ENCODE measurements at regions not wholly inside any gene's neighbourhood (a gene's known extent, or its start where the extent isn't known, plus 50 kb on each side); places are given as distances from the start of the nearest gene placed in this dataset.

DNA sequence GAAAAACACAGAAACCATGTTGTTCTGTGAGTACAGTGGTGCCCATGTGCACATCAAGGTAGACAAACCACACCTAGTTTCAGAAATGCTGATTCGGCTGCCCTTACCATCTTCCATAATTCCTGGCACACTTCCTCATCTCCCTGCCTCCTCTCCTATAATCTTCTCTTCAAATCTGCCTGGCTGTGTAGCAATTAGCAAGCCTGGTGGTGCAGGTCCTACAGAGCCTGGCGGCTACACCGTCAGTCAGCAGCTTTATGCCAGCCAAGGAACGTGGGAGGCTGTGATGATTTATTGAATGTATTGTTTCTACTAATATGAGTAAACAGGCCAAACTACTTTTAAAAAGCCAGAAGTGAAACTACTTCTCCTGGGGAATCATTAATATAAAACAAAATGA lies 106.8 kb downstream of the SEMA6D start:
- no peak for DNase-seq

DNA sequence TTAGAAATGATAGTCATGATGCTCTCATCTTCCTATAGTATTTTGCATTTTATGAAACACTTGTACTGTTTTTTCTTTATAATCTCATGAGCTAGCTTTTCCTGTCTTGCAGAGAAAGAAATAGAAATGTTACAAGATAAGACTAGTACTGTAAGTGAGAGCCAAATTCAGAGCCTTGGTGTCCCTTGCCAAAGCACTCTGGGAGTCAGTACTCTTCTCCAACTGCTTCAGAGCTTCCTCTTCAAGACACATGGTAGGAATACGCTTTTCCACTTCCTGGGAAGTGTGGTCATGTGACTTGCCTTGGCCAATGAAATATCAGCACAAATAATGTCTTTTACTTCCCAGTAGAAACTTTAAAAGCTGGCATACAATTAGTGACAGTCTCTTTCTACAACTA lies 112.4 kb downstream of the SEMA6D start:
- DNase-seq: no peak

DNA sequence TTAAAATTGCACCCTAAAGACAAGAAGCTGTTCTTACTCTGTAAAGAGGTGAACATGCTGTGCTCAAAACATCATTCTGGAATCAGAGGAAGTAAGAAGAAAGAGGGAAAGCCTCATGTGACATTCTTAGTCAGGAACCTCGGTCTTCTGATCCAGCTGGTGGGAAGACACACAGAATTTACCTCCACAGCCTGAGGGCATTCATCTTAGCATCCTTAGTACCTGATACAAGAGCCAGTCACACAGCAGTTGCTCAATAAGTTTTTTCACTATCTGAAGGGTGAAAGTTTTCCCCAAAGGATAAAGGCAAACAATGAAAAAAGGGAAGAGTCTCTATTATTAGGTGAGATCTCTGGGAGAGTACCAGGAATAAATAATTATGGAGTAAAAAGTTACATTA lies 116.8 kb downstream of the SEMA6D start:
- DNase-seq: no peak

DNA sequence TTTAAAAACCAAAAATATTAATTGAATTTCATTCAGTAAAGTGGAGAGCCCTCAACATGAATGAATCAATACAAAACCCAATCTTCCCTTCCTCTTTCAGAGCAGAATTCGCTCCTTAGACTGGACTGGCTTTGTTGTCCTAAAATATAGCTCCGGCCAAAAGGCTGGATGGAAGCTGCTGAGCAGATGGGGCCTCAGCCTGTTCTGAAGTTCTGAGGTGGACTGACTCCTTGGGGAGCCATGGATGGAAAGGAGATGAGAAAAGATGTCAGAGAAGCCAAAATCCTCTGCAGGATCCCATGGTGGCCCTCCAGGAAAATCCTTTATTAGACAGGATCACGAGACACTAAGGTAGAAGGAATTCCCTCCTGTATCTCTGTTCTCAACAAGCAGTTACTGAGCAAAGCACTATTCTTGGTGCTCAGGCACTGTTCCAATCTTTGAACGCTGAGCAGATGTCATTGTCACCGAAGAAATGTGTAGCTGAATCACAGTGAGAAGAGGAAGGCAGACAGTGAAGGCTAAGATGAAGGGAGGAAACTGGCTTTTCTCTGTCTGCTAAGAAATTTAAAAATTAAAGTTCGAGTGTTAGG lies 122.0 kb downstream of the SEMA6D start:
- DNase-seq: no peak

DNA sequence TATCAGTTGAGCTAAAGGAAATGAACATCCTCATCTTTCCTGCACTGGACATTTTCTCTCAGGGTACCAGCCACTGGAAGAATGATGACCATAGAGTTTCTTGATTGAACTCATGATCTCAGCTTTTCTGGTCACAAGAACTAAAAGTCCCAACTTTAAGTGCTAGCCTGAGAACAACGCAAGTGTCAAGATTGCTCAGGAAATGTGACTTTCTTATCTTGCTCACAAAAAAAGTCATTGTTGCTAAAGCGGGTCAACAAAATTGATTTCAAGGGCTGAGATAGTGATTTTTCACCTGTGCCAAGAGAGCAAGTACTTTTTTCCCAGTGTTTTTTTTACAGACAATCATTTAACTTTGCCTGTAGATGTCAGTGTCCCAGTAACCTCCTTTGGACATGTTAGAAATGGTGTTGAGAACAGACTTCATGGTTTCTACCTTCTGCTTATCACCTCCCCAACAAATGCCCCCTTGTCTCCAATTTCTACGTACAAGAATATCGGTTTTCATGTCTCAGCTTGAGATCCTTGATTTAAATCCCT lies 125.9 kb downstream of the SEMA6D start:
- no peak for DNase-seq

DNA sequence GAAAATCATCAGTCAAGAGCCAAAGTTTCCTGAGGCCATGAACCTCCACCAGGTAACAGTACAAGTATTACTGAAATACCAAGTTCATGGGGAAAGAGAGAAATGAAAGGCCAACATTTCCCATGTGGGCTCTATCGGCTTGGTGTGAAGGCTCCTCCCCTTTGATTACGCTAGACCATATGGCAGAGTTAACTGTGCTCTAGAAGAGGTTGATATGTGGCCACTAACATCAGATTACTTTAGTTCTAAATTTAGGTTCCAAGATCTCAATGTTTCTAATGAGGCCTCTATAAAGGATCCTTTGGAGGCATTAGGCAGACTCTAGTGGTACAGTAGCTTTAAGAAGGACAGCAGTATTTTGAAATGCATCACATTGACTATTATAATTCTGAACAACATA lies 127.1 kb downstream of the SEMA6D start:
- no peak for DNase-seq

DNA sequence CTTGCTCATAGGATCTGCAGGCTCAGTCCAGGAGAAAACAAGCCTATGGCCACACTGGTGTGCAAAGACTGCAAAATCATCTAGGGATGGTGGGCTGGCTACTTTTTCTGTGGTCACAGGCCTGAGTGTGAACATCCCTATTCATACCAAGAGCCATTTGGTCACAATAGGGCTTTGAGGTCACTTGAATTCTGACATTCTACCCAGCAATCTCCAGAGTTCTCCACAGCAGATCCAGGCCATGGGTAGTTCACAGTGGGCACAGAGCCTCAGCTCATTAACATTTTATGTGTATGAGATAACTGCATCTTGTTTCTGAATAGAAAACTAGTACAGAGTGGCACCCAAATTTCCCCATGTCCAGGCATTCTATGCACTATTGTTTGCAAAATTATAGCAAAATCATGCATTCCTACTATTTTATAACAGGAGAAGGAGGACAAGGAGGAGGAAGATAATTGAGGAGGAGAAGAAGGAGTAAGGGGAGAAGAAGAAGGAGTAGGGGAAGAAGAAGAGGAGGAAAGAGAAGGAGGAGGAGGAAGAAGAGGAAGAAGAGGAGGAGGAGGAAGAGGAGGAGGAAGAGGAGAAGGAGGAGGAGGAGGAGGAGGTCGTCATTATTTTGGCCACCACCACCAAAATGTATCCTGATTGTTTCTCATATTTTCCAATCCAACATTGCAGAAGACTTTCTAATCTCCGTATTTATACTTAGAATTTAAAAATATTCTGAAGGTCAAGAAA lies 129.0 kb downstream of the SEMA6D start:
- DNase-seq: peak in 17 of 51 donors; percentile 3 to 77 (median 22)

DNA sequence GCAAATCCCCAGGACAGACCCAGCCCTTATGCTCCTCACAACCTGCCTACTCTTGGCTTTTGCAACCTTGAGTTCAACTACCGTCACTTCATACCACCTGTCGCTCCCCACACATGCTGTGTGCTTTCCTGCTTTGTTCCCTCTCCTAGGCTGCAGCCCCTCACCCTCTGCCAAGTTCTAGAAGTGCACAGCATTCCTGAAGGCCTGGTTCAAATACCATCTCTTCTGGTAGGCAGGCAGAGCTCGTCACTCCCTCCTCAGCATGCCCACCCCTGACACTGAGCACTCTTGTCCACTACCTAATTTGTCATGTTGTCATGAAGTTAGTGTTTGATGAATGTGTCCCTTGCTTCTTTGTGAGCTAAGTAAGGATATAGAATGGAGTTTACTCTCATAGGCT lies 129.6 kb downstream of the SEMA6D start:
- DNase-seq: peak in 2 of 51 donors; percentile 2 to 29

DNA sequence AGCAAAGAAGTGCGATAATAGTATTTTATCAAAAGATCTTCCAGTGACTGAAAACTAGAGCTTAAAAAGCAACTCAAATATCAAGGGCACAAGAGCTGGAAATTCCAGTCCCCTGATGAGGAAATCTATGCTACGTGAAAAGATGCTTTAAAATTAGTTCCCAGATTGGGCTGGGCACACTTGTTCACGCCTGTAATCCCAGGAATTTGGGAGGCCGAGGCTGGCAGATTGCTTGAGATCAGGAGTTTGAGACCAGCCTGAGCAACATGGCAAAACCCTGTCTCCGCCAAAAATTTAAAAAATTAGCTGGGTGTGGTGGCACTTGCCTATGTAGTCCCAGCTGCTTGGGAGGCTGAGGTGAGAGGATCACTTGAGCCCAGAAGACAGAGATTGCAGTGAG lies 138.8 kb downstream of the SEMA6D start:
- DNase-seq: no peak

DNA sequence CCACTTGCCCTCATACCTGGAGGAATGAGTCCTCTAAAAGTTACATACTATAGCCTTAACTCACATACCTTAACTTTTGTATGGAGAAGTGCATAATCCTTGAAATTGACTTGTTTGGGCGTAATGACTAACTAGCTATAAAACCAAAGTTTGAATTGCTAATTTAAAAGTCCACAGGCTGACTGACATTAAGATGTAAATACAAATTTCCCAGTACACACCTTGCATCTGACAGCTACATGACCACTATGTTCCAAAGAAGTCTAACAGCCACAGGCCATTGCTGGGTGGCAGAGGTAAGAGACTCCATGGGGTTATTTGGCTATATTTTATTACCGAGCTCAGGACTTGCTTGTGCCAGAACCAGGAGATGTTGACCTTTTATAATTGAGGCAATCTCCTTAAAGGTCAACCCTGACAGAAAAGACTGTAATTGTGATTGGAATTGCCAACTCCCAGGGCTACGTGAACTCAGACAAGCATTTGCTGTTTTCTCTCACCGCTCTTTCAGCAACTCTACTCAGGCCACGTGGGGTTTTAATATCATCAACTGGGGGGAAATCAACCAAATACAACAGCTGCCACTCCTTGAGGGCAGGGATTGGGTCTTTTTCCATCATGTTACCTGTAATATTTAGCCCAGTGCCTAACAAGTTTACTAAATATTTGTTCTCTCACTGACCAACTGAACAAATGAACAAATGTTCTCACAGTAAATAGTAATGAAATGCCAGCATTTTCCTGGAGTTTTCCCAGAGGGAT lies 139.9 kb downstream of the SEMA6D start:
- no peak for DNase-seq

DNA sequence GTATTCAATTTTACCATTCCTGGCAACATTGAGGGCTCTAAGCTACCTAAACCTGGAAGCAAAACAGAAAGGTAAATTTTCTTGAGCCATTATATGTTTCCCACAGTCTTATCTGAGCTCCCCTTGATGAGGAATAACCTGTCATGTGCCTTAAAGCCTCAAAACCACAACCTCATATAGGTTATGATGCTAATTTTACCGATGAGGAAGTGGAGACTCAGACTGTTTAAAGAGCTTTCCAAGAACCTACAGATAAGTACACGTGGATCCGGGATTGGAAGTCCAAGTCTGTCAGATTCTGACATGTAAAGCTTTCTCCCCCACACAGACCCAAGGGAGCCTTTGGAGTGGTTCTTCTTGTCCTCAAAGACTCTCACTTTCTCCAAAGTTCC lies 140.5 kb downstream of the SEMA6D start:
- DNase-seq: no peak

DNA sequence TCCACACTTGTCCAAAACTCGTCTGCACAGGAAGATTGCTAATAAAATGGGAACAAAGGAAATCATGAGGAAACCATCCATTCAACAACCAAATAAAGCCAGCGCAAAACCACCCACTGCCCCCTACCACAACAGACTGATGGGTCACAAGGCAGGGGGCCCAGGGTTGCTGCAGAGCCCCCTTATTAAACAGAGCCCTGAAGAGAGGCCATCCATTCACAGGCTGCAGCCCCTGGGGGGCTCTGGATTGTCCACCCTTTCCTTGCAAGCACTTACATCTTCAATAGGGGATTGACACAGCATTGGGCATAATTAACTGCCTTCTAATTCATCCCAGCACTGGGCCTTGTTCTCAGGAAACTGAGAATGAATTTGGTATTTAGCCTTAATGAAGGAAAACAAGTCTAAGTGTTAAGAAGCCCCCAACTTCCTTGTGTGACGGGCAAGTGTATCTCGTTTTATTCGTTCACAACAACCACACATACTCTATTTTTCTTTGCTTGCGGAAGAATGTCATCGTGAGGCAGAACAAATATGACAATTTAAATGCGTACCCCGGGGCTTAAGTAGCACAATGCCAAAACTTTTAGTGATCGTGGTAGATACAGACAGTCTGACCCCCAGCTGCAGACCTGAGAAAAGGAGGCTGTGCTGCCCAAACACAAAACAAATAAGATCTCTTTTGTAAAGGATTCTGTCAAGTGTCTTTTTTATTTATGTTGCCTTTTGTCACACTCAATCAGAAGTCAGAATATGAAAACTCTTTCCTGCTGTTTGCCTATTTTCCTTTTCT lies 144.0 kb downstream of the SEMA6D start:
- DNase-seq: no peak

DNA sequence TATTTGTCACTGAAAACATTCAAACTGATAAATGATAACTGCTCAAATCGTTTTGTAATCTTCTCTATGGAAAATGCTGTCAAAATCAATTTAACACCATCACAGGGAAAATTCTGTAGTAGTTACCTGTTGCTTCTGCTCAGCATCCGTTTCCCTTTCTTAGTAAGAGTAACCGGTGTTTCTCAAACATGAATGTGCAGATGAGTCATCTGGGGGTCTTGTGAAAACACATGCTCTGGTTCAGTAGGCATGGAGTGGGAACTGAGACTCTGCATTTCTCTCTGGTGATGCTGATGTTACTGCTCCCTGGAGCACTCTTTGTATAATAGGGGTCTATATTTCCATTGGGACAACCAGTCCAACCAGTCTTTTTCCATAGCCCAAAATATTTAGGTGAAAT lies 145.1 kb downstream of the SEMA6D start:
- DNase-seq: no peak

DNA sequence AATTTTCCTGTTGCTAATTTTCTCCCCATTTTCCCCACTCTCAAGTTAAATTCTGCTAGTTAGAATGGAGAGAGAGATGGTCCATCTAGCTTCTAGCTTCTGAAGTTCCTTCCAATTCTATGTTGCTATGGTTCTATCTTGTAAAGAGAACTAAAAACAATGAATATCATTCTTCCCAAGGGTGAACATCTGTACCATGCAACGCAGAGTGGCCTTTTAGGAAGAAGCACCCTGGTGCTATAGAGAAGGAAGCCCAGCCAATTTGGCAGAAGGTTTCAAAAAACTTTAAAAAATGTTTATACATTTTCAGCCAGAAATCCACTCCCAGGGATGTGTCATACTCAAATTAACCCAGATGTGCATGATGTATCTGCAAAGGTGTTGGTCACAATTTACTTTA lies 149.1 kb downstream of the SEMA6D start:
- no peak for DNase-seq

DNA sequence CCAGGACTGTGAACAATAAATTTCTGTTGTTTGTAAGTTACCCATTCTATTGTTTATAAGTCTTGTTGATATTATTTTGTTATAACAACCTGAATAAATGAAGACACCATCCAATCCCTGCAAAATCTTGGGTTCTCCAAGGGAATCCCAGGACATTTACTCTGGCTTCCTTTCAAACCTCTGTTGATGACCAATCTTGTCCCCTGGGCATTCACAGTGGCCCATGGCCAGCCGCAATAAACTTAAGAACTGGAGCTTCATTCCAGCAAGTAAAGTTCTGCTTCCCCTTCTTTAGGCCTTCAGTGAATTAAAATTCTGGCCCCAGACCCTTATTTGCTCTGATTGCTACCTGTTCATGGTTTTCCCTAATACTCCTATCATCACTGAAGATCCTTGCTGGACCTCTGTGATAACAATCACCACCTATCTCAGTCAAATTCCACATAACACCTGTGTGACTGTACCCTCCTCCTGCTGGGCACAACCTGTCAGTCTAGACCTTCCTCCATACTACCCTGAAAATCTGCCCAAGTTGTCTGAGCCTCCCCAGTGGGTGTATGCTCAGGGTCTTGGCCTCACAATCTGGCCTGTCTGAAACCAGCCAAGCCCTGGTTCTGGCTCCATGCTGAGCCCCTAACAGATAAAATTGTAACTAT lies 153.1 kb downstream of the SEMA6D start:
- DNase-seq: no peak

DNA sequence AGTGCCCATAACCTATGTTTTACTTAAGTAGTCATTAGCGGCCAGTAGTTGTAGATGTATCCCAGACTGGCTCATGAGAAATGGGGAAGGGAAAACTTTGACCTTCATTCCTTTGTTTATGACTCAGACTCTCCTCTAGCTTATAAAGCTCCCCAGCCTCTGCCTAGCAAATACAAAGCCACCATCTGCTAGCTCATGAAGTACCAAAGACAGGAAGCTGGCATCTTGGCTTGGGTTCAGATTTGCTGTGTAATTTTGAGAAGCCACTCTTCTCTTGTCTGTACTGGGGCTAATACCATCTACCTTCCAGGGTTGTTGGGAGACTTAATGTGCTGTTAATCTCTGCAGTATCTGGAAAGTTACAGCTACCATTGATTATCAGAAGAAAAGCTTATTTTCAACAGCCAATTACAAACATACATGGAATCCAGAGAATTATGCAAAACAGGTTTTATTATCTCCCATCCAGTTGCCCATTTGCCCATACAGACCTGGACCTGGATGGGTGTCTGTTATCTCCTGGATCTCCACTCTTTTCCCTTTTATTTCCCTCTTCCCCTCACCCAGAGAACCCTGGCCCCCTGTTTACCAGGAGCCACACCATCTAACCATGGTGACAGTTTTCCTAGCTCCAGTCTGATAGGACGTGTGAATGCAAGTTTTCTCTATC lies 153.8 kb downstream of the SEMA6D start:
- DNase-seq: no peak

DNA sequence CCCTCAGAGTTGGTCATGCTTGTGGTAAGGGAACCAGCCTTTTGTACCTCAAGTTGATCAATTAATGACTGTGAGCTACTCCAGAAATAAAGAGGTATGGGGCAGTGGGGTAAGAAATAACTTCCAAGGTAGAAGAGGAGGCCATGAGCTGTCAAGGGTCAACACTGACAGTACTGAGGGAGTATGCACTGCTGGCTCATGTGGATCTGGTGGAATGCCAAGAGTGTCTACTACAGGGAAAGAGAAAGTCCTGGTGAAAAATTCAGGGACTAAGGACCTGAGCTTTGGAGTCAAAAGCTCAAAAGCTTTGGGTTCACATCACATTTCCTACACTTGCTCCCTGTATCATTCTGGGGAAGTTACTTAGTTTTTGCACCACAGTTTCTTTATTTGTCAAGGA lies 154.9 kb downstream of the SEMA6D start:
- no peak for DNase-seq

DNA sequence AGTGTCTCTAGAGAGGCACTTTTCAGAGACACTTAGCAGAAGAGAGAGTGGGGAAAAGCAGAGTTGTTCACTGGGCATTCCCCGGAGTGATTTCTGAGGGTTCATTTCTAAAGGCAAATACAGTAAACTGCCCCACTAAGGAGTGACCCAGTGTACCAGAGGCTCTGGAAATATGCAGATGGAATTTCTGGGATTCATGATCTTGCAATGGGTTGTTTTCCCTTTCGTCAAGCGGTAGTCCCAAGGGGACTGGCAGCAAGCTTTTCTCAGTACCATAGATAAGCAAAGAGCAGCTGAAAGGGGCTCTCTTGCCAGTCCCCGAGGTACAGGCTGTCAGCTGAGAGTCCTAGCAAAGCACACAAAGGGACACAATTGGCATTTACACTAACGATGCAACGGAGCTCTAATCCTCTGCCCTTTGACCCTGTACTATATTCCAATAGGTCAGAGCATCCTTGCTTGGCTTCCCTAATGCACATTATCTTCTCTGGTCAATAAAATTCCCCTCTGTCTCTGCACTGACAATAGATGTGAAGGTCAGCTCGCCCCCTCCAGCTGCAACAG lies 155.6 kb downstream of the SEMA6D start:
- no peak for DNase-seq

DNA sequence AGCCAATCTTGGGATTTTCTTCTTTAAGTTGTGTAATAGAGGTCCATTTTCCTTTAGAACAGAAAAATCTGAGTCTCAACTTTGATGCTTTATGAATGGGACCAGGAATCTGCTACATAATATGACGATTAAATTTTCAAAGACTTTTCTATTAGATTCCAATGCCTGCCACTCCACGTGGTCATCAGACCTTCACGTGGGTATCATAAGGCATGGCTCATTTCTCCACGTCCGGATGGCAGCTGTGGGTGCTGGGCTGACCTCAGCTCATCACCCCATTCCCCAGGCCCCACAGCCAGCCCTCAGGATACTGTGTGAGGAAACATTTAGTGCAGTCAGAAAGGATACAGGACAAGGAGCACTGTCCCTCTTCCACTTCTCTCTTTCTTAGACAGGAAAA lies 159.7 kb downstream of the SEMA6D start:
- DNase-seq: no peak

DNA sequence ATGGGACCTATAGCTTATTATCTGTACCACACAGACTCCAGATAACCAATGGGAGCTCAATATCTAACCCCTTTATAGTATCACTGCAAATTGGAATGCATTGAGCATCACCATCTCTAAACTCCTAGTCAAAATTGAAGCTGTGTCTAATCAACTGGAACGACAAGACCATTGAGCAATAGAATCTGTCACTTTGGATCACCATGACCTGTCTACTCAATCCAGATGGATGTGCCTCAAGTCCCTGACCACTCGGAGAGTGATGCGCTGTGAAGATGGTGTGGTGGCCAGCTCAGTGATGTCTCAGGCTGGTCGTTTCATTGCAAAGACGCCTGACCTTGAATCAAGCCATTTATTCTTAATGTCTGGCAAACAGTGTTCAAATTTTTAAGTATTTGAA lies 160.5 kb downstream of the SEMA6D start:
- DNase-seq: no peak

All from hypothalamus (tissue), 51 donors.